ENCODE measurements at regions not wholly inside any gene's neighbourhood (a gene's known extent, or its start where the extent isn't known, plus 50 kb on each side); places are given as distances from the start of the nearest gene placed in this dataset.

GRCh38 chr14:43887523-43887922 is 619.6 kb downstream of the FSCB start:
- Histone ChIP-seq H4K5ac (ENCODE audit: low read depth, low read length) (no peak overlapping the region), H4K91ac (ENCODE audit: insufficient read depth, low read depth, low read length) (no peak overlapping the region), H3K18ac (ENCODE audit: low read depth, low read length) (no peak overlapping the region), H3K14ac (replicated peaks; ENCODE audit: low read depth, low read length) (no peak overlapping the region), H2BK15ac (ENCODE audit: low read depth, low read length) (no peak overlapping the region), H3K79me1 (ENCODE audit: low read depth in 1 of 2, low read length in 2 of 2) (no peaks in the 10 kb centered on the region), H4K8ac (ENCODE audit: low read depth in 2 of 2, low read length in 2 of 2) (no peak overlapping the region), H2AK5ac (ENCODE audit: low read depth, low read length) (no peak overlapping the region), H2BK120ac (ENCODE audit: low read depth, low read length) (no peak overlapping the region), H3K56ac (ENCODE audit: extremely low read depth, insufficient read depth, low read length) (no peak overlapping the region), H3K9me1 (ENCODE audit: insufficient read depth, low read length) (no peaks in the 10 kb centered on the region), H3K4me1 (ENCODE audit: control insufficient read depth, insufficient read depth, low read length) (no peaks in the 10 kb centered on the region), H3K27me3 (ENCODE audit: control insufficient read depth, insufficient read depth, low read length) (no peaks in the 10 kb centered on the region), H2BK20ac (ENCODE audit: low read depth, low read length) (no peak overlapping the region), H3K23ac (ENCODE audit: low read depth, low read length) (no peak overlapping the region), H2AK9ac (replicated peaks; ENCODE audit: low read depth, low read length, poor library complexity) (no peak overlapping the region), H3K9me3 (ENCODE audit: control insufficient read depth, insufficient read depth, low read length) (peaks cover 3% of the 10 kb centered on the region; the same call in 1 of the 2 replicates), H3K4me2 (ENCODE audit: low read depth, low read length) (no peak overlapping the region), H4K20me1 (ENCODE audit: insufficient read depth, low read length) (no peaks in the 10 kb centered on the region), H3K4ac (ENCODE audit: low read depth, low read length) (no peak overlapping the region), H3K9ac (ENCODE audit: low read depth, low read length) (no peak overlapping the region), H2BK5ac (ENCODE audit: low read depth, low read length, poor library complexity, severe bottlenecking) (no peak overlapping the region), H3K4me3 (ENCODE audit: insufficient read depth, low read depth, low read length) (no peak overlapping the region), H3K27ac (ENCODE audit: insufficient read depth, low read length) (no peak overlapping the region), H3K36me3 (ENCODE audit: control insufficient read depth, insufficient read depth, low read length) (no peaks in the 10 kb centered on the region), H2AFZ (replicated peaks; ENCODE audit: low read length, poor library complexity) (no peak overlapping the region)
- no peak for TF ChIP-seq SMC3 (IDR thresholded peaks at IDR 0.05; ENCODE audit: low read depth, low read length)
- TF ChIP-seq RCOR1 (IDR thresholded peaks at IDR 0.05; ENCODE audit: insufficient replicate concordance, low read length): no peak
- no peak for TF ChIP-seq RFX5 (IDR thresholded peaks at IDR 0.05; ENCODE audit: low read depth, low read length)
- no peak for TF ChIP-seq MXI1 (IDR thresholded peaks at IDR 0.05; ENCODE audit: borderline replicate concordance, low read depth, low read length)
- TF ChIP-seq ELK1 (IDR thresholded peaks at IDR 0.05; ENCODE audit: borderline replicate concordance, low read depth, low read length): no peak
- no peak for TF ChIP-seq RAD21 (IDR thresholded peaks at IDR 0.05; ENCODE audit: low read length)
- no peak for TF ChIP-seq USF2 (IDR thresholded peaks at IDR 0.05; ENCODE audit: low read depth, low read length)
- WGBS, 2 experiments (ENCODE audit: extremely low coverage in 2 of 2, insufficient read length in 1 of 2): no CpG with 5 or more reads among the region's 2 CpGs
- CTCF ChIA-PET: no interaction called here
- in situ Hi-C loops (cut with MboI; ENCODE audit: low sequenced_read_pairs): no loop called here
- intact Hi-C loops (cut with micrococcal nuclease): no loop called here
- BruUV-seq (replicated peaks): no TSS peak
- ATAC-seq (ENCODE audit: low read depth) (no peak), DNase-seq (no peak)
- POLR2A ChIA-PET (ENCODE audit: unreplicated experiment): no interaction called here
- dilution Hi-C loops (cut with HindIII; ENCODE audit: low sequenced_read_pairs, unreplicated experiment): no loop called here
